K562 (cell line): ENCODE measurements at regions not wholly inside any gene's neighbourhood (a gene's known extent, or its start where the extent isn't known, plus 50 kb on each side); places are given as distances from the start of the nearest gene placed in this dataset.

Experiments
- ATAC-seq: fragments of 200-7000 bp; cut with Tn5 transposase; 3 replicates; pipeline ENCODE4 v1.9.1; 2020; ENCODE audit warnings: moderate library complexity
- BruUV-seq: library from RNA; stranded (reverse); fragments of 400-500 nt; replicated peaks from 2 replicates; lab custom pipeline; 2021; lab: Mats Ljungman, UMichigan
- CTCF ChIA-PET: fragments of 300-600 bp; formaldehyde crosslinking; extraction: SDS; loops from one replicate; lab custom pipeline; 2021; ENCODE audit warnings: low intra/inter-chr PET ratio; lab: Yijun Ruan, JAX
- POLR2A ChIA-PET: fragments of 300-600, 350-650 bp; sonication (Branson Sonifier 250); formaldehyde crosslinking; extraction: SDS; loops from one replicate; lab custom pipeline; 2021; ENCODE audit warnings: antibody characterized with exemption, inconsistent platforms; lab: Yijun Ruan, JAX
- DNase-seq, 4 experiments: peaks; one replicate each; pipeline versions ENCODE4 v3.0.0 to v3.0.0-alpha.2; 2011 to 2018; ENCODE audit warnings: low spot score in 3 of 4, mixed read lengths in 3 of 4; ENCODE audit errors: extremely low read depth in 1 of 4
- FAIRE-seq: peaks from 2 replicates; lab custom pipeline; 2011; peaks lifted over from hg19 to GRCh38; lab: Jason Lieb, UNC
- H2AFZ ChIP-seq: 2 replicates; pipeline ENCODE4 v1.6.0; 2011; ENCODE audit warnings: low read depth, low read length, control low read depth, inconsistent platforms
- H3K27ac ChIP-seq: fragments of 200-600 bp; 3 replicates; pipeline ENCODE4 v1.8.0; 2011; ENCODE audit warnings: low read depth, mild to moderate bottlenecking, control low read depth, inconsistent platforms, low read length, moderate library complexity, mixed read lengths; ENCODE audit errors: extremely low read depth
- H3K27me3 ChIP-seq, 2 experiments: fragments of 300-600 bp in 1 of 2; 2 replicates in 1 of 2; 3 replicates in 1 of 2; pipeline versions ENCODE4 v1.6.0 to v1.8.0; 2011; ENCODE audit warnings: inconsistent platforms in 2 of 2, low read length in 2 of 2, mild to moderate bottlenecking in 1 of 2, mixed read lengths in 1 of 2, moderate library complexity in 1 of 2; ENCODE audit not compliant: control insufficient read depth in 2 of 2, insufficient read depth in 2 of 2
- H3K36me3 ChIP-seq: fragments of 300-600 bp; 3 replicates; pipeline ENCODE4 v1.8.0; 2011; ENCODE audit warnings: mild to moderate bottlenecking, low read length, inconsistent platforms; ENCODE audit not compliant: control insufficient read depth, insufficient read depth
- H3K4me1 ChIP-seq, 2 experiments: fragments of 200-600 bp in 1 of 2; replicated peaks in 1 of 2; 2 replicates in 1 of 2; 3 replicates in 1 of 2; pipeline versions ENCODE4 v1.5.1 to v1.8.0; 2011; ENCODE audit warnings: inconsistent platforms in 2 of 2, low read length in 2 of 2, mild to moderate bottlenecking in 1 of 2, mixed read lengths in 1 of 2, moderate library complexity in 1 of 2; ENCODE audit not compliant: control insufficient read depth in 2 of 2, insufficient read depth in 2 of 2
- H3K4me2 ChIP-seq: 2 replicates; pipeline ENCODE4 v1.6.1; 2011; ENCODE audit warnings: low read length, control low read depth, inconsistent platforms, mixed read lengths; ENCODE audit not compliant: insufficient read depth
- H3K4me3 ChIP-seq: fragments of 200-600 bp; sonication (generic), shearing (Covaris generic); 2 replicates; pipeline ENCODE4 v1.5.1; 2016; ENCODE audit warnings: control low read depth, inconsistent platforms
- H3K79me2 ChIP-seq: fragments of 200-600 bp; 3 replicates; pipeline ENCODE4 v1.8.0; 2011; ENCODE audit warnings: low read length, inconsistent platforms; ENCODE audit not compliant: control insufficient read depth, insufficient read depth
- H3K9ac ChIP-seq, 2 experiments: 2 replicates each; pipeline versions ENCODE4 v1.6.0 to v1.6.1; 2011; ENCODE audit warnings: low read depth in 2 of 2, low read length in 2 of 2, control low read depth in 1 of 2, inconsistent platforms in 1 of 2, mild to moderate bottlenecking in 1 of 2, mixed read lengths in 1 of 2; ENCODE audit not compliant: insufficient read depth in 1 of 2
- H3K9me1 ChIP-seq: one replicate; pipeline ENCODE4 v1.6.0; 2011; ENCODE audit warnings: inconsistent platforms, mild to moderate bottlenecking, low read length, moderate library complexity; ENCODE audit not compliant: control insufficient read depth, insufficient read depth
- H3K9me3 ChIP-seq: replicated peaks from 2 replicates; pipeline ENCODE4 v1.5.1; 2011; ENCODE audit warnings: low read depth, low read length, inconsistent platforms; ENCODE audit not compliant: control insufficient read depth, insufficient read depth
- H4K20me1 ChIP-seq: replicated peaks from 2 replicates; pipeline ENCODE4 v1.6.1; 2011; ENCODE audit warnings: low read length, inconsistent platforms, mixed read lengths; ENCODE audit not compliant: control insufficient read depth, insufficient read depth
- GABPB2 ChIP-seq: fragments of 250-450 bp; sonication (Bioruptor Pico); conservative IDR thresholded peaks from 2 replicates; pipeline ENCODE4 v1.5.1; 2021; ENCODE audit warnings: mild to moderate bottlenecking
- HNRNPUL1 ChIP-seq: fragments of 200-400 bp; formaldehyde crosslinking; IDR thresholded peaks from 2 replicates; pipeline ENCODE4 v1.6.1; 2017; ENCODE audit warnings: low read length
- KLF1 ChIP-seq: fragments of 450-650 bp; IDR thresholded peaks from 2 replicates; pipeline ENCODE4 v1.6.1; 2016; ENCODE audit warnings: missing genetic modification characterization, missing compliant biosample characterization
- MAFK ChIP-seq: IDR thresholded peaks from 2 replicates; pipeline ENCODE4 v1.6.1; 2011; ENCODE audit warnings: low read length, improper control_type of control experiment
- NELFE ChIP-seq: IDR thresholded peaks from 2 replicates; pipeline ENCODE4 v1.6.1; 2011; ENCODE audit warnings: mild to moderate bottlenecking; ENCODE audit not compliant: insufficient read depth, insufficient read length
- POU5F1 ChIP-seq: fragments of 150-350 bp; IDR thresholded peaks from 2 replicates; pipeline ENCODE4 v1.6.1; 2014; ENCODE audit warnings: borderline replicate concordance, low read length, low read depth, mild to moderate bottlenecking; ENCODE audit not compliant: partially characterized antibody
- ZFP1 ChIP-seq: fragments of 450-650 bp; formaldehyde crosslinking; IDR thresholded peaks from 2 replicates; pipeline ENCODE4 v1.4.0; 2020; ENCODE audit warnings: mild to moderate bottlenecking, mixed read lengths
- ZFP30 ChIP-seq: fragments of 250-450 bp; sonication (Bioruptor Pico); IDR thresholded peaks from 2 replicates; pipeline ENCODE4 v1.8.0; 2022; ENCODE audit warnings: moderate library complexity, mild to moderate bottlenecking, inconsistent platforms, borderline replicate concordance
- ZNF197 ChIP-seq: fragments of 200-800 bp; sonication (Bioruptor generic); IDR thresholded peaks from 2 replicates; pipeline ENCODE4 v1.6.1; 2016; ENCODE audit warnings: low read depth, missing genetic modification characterization, missing compliant biosample characterization
- WGBS: fragments of 100-300 bp; shearing (Covaris generic); methylation state at CpG from one replicate; pipeline ENCODE4 v1.1.6; 2016; ENCODE audit warnings: low coverage, mixed read lengths; ENCODE audit not compliant: insufficient coverage; ENCODE audit errors: missing lambda C conversion rate; 5-methylcytosine and 5-hydroxymethylcytosine counted together
- in situ Hi-C: fragments of 300-500 bp; cut with MboI; formaldehyde crosslinking; loops from 4 replicates; pipeline ENCODE4 v1.15.0; 2018; ENCODE audit warnings: inconsistent platforms, mixed read lengths
- intact Hi-C: fragments of 100-400 bp; cut with micrococcal nuclease; formaldehyde crosslinking; loops from 2 replicates; pipeline ENCODE4 v1.14.2; 2022
- TF ChIP-seq, protein P1 (sequence below): fragments of 200-400 bp; formaldehyde crosslinking; IDR thresholded peaks from 2 replicates; pipeline ENCODE4 v1.6.1; 2017; ENCODE audit warnings: mild to moderate bottlenecking, low read depth, low read length, moderate library complexity
- TF ChIP-seq, protein P2 (sequence below), 2 experiments: fragments of 450-650 bp in 1 of 2; sonication (generic) in 1 of 2; formaldehyde crosslinking in 1 of 2; IDR thresholded peaks; 2 replicates each; pipeline versions ENCODE4 v1.7.1 to v1.9.0; 2016 to 2022; ENCODE audit warnings: inconsistent platforms in 1 of 2, mild to moderate bottlenecking in 1 of 2, missing genetic modification reagents in 1 of 2

DNA sequence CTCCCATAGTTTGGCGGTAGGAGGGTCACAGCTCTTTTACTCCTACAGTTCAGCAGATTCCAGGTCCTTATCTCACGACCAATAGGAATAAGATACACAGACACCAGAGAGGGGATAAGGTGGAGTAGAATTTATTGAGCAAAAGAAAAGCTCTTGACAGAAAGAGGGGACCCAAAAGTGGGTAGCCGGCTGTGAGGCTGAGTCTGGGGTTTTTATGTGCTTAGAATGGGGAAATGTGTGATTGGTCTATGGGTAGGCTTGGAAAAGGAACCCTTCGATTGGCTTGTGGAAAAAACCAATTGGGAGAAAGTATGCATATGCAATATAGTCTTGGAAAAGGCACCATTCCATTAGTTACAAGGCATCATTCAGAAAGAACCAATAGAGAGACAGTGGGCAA lies 1356.9 kb upstream of the SPRY2 start (continued):
- no peak for TF ChIP-seq GABPB2
- TF ChIP-seq MAFK: no peak
- no peak for TF ChIP-seq POU5F1
- no peak for TF ChIP-seq ZFP30 (CRISPR knock-in tag)
- no peak for TF ChIP-seq ZNF197 (CRISPR knock-in tag)
- TF ChIP-seq, protein P1, sequence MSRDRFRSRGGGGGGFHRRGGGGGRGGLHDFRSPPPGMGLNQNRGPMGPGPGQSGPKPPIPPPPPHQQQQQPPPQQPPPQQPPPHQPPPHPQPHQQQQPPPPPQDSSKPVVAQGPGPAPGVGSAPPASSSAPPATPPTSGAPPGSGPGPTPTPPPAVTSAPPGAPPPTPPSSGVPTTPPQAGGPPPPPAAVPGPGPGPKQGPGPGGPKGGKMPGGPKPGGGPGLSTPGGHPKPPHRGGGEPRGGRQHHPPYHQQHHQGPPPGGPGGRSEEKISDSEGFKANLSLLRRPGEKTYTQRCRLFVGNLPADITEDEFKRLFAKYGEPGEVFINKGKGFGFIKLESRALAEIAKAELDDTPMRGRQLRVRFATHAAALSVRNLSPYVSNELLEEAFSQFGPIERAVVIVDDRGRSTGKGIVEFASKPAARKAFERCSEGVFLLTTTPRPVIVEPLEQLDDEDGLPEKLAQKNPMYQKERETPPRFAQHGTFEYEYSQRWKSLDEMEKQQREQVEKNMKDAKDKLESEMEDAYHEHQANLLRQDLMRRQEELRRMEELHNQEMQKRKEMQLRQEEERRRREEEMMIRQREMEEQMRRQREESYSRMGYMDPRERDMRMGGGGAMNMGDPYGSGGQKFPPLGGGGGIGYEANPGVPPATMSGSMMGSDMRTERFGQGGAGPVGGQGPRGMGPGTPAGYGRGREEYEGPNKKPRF: no peak
- no peak for TF ChIP-seq NELFE
- no peak for TF ChIP-seq KLF1 (tag)

DNA sequence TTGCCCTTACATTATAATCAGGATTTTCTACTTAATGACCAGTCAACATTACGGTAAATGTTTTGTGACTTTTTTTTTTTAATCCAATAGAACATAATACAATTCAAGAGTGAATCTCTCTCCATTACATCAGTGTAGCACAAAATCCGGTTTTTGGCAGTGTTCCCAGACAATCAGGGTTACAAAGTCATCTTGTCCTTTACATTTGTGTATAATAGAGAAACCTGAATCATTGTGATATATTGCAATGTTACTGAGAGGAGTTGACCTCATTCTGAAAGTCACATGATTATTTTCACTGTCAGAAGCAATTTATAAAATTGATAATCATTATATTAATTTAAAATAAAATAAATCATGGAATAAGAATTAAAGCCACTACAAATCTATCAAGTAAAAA lies 1346.0 kb upstream of the SPRY2 start:
- Histone ChIP-seq H3K9me3 (no peaks in the 10 kb centered on the region), H4K20me1 (no peaks in the 10 kb centered on the region), H3K4me3 (no peak overlapping the region), H3K27ac (no peak overlapping the region), H3K79me2 (no peaks in the 10 kb centered on the region), H2AFZ (no peak overlapping the region), H3K4me1 (no peaks in the 10 kb centered on the region), H3K4me2 (no peak overlapping the region), H3K36me3 (no peaks in the 10 kb centered on the region), H3K27me3 (no peaks in the 10 kb centered on the region), H3K9me1 (no peaks in the 10 kb centered on the region), H3K9ac (no peak overlapping the region)
- POLR2A ChIA-PET: no interaction called here
- intact Hi-C loops (no loop called here), in situ Hi-C loops (no loop called here)
- WGBS: 0% methylated on average over 2 of the region's 2 CpGs
- FAIRE-seq: no peak
- BruUV-seq: no TSS peak
- no peak for DNase-seq
- no peak for ATAC-seq
- CTCF ChIA-PET: no interaction called here
- TF ChIP-seq HNRNPUL1 (no peak), ZFP1 (no peak)
- TF ChIP-seq, protein P2, sequence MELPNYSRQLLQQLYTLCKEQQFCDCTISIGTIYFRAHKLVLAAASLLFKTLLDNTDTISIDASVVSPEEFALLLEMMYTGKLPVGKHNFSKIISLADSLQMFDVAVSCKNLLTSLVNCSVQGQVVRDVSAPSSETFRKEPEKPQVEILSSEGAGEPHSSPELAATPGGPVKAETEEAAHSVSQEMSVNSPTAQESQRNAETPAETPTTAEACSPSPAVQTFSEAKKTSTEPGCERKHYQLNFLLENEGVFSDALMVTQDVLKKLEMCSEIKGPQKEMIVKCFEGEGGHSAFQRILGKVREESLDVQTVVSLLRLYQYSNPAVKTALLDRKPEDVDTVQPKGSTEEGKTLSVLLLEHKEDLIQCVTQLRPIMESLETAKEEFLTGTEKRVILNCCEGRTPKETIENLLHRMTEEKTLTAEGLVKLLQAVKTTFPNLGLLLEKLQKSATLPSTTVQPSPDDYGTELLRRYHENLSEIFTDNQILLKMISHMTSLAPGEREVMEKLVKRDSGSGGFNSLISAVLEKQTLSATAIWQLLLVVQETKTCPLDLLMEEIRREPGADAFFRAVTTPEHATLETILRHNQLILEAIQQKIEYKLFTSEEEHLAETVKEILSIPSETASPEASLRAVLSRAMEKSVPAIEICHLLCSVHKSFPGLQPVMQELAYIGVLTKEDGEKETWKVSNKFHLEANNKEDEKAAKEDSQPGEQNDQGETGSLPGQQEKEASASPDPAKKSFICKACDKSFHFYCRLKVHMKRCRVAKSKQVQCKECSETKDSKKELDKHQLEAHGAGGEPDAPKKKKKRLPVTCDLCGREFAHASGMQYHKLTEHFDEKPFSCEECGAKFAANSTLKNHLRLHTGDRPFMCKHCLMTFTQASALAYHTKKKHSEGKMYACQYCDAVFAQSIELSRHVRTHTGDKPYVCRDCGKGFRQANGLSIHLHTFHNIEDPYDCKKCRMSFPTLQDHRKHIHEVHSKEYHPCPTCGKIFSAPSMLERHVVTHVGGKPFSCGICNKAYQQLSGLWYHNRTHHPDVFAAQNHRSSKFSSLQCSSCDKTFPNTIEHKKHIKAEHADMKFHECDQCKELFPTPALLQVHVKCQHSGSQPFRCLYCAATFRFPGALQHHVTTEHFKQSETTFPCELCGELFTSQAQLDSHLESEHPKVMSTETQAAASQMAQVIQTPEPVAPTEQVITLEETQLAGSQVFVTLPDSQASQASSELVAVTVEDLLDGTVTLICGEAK (IDR thresholded peaks at IDR 0.05): no peak
- TF ChIP-seq, protein P2 (CRISPR knock-in tag; IDR thresholded peaks at IDR 0.05): no peak
